HCT116 (cell line): ENCODE measurements at regions not wholly inside any gene's neighbourhood (a gene's known extent, or its start where the extent isn't known, plus 50 kb on each side); places are given as distances from the start of the nearest gene placed in this dataset.

Experiments used
- ATAC-seq: fragments of 200-7000 bp; cut with Tn5 transposase; 2 replicates; pipeline ENCODE4 v1.9.1; 2020; ENCODE audit warnings: mild to moderate bottlenecking, moderate library complexity
- BruUV-seq: library from RNA; stranded (reverse); fragments of 400-500 nt; replicated peaks from 2 replicates; lab custom pipeline; 2021; lab: Mats Ljungman, UMichigan
- CTCF ChIA-PET: fragments of 300-600 bp; sonication (Branson Sonifier 250); formaldehyde crosslinking; loops from one replicate; lab custom pipeline; 2021; ENCODE audit warnings: antibody characterized with exemption; lab: Charles Lee
- POLR2A ChIA-PET: fragments of 300-600, 350-600 bp; sonication (Branson Sonifier 250); formaldehyde crosslinking; loops from one replicate; lab custom pipeline; 2021; ENCODE audit warnings: antibody characterized with exemption; lab: Charles Lee
- RAD21 ChIA-PET, 2 experiments: fragments of 300-600 bp; sonication (Branson Sonifier 250); formaldehyde crosslinking; loops; one replicate each; lab custom pipeline; 2023; ENCODE audit warnings: low total read pairs in 2 of 2; ENCODE audit not compliant: uncharacterized antibody in 2 of 2, unreplicated experiment in 2 of 2, low non-redundant PET in 1 of 2; lab: Charles Lee
- DNase-seq: peaks from one replicate; pipeline ENCODE4 v3.0.0-alpha.2; 2010; ENCODE audit warnings: low read depth, low spot score
- H2AFZ ChIP-seq: fragments of 200-600 bp; shearing (Covaris generic), sonication (generic); 2 replicates; pipeline ENCODE4 v1.6.1; 2017; ENCODE audit warnings: low read depth, mixed run types, mixed read lengths, antibody characterized with exemption, low read length; ENCODE audit not compliant: poor library complexity, severe bottlenecking
- H3K27ac ChIP-seq: 2 replicates; pipeline ENCODE4 v1.5.1; 2012; ENCODE audit warnings: low read depth, low read length
- H3K27me3 ChIP-seq: fragments of 200-600 bp; sonication (generic); 2 replicates; pipeline ENCODE4 v1.6.1; 2016; ENCODE audit warnings: mixed run types, low read length, mixed read lengths; ENCODE audit not compliant: insufficient read depth
- H3K36me3 ChIP-seq, 2 experiments: fragments of 200-500 bp in 1 of 2; fragments of 200-600 bp in 1 of 2; sonication (Bioruptor generic) in 1 of 2; sonication (generic) in 1 of 2; 2 replicates each; pipeline versions ENCODE4 v1.5.1 to v1.6.1; 2014 to 2016; ENCODE audit warnings: low read length in 2 of 2, inconsistent platforms in 1 of 2, mixed read lengths in 1 of 2, mixed run types in 1 of 2; ENCODE audit not compliant: insufficient read depth in 2 of 2, control insufficient read depth in 1 of 2
- H3K4me1 ChIP-seq, 2 experiments: fragments of 200-600 bp in 1 of 2; sonication (generic) in 1 of 2; 2 replicates each; pipeline versions ENCODE4 v1.5.1 to v1.6.1; 2012 to 2017; ENCODE audit warnings: low read length in 2 of 2, inconsistent platforms in 1 of 2, mild to moderate bottlenecking in 1 of 2, mixed read lengths in 1 of 2, mixed run types in 1 of 2, moderate library complexity in 1 of 2; ENCODE audit not compliant: insufficient read depth in 2 of 2, control insufficient read depth in 1 of 2
- H3K4me2 ChIP-seq: fragments of 200-600 bp; sonication (generic); 2 replicates; pipeline ENCODE4 v1.6.1; 2017; ENCODE audit warnings: mixed run types, low read length, mixed read lengths
- H3K4me3 ChIP-seq, 2 experiments: fragments of 200-600 bp in 1 of 2; sonication (generic) in 1 of 2; replicated peaks in 1 of 2; 2 replicates each; pipeline ENCODE4 v1.5.1; 2011 to 2016; ENCODE audit warnings: low read length in 2 of 2, control low read depth in 1 of 2, low read depth in 1 of 2, mild to moderate bottlenecking in 1 of 2, mixed read lengths in 1 of 2, mixed run types in 1 of 2
- H3K79me2 ChIP-seq: fragments of 200-600 bp; sonication (generic); 2 replicates; pipeline ENCODE4 v1.6.1; 2017; ENCODE audit warnings: mild to moderate bottlenecking, mixed run types, low read length, moderate library complexity, mixed read lengths; ENCODE audit not compliant: insufficient read depth
- H3K9ac ChIP-seq: fragments of 200-600 bp; sonication (generic); 2 replicates; pipeline ENCODE4 v1.6.1; 2016; ENCODE audit warnings: low read length, mixed read lengths
- H3K9me2 ChIP-seq: fragments of 200-600 bp; sonication (generic), shearing (Covaris generic); 2 replicates; pipeline ENCODE4 v1.6.1; 2017; ENCODE audit warnings: mixed run types, mild to moderate bottlenecking, moderate library complexity; ENCODE audit not compliant: insufficient read depth
- H3K9me3 ChIP-seq, 2 experiments: fragments of 200-500 bp in 1 of 2; fragments of 200-600 bp in 1 of 2; sonication (Bioruptor generic) in 1 of 2; sonication (generic) in 1 of 2; 2 replicates each; pipeline ENCODE4 v1.6.1; 2014 to 2017; ENCODE audit warnings: low read length in 2 of 2, mixed read lengths in 2 of 2, inconsistent platforms in 1 of 2, low read depth in 1 of 2, mild to moderate bottlenecking in 1 of 2, mixed run types in 1 of 2, moderate library complexity in 1 of 2; ENCODE audit not compliant: control insufficient read depth in 1 of 2, insufficient read depth in 1 of 2
- H4K20me1 ChIP-seq: fragments of 200-600 bp; sonication (generic), shearing (Covaris generic); 2 replicates; pipeline ENCODE4 v1.6.1; 2017; ENCODE audit warnings: mixed run types, mild to moderate bottlenecking, moderate library complexity; ENCODE audit not compliant: insufficient read depth
- CBX3 ChIP-seq: IDR thresholded peaks from 2 replicates; pipeline ENCODE4 v1.6.1; 2012; ENCODE audit warnings: low read depth
- ELF1 ChIP-seq: IDR thresholded peaks from 2 replicates; pipeline ENCODE4 v1.6.1; 2012; ENCODE audit warnings: low read depth, borderline replicate concordance
- EZH2phosphoT487 ChIP-seq: fragments of 200-600 bp; IDR thresholded peaks from 2 replicates; pipeline ENCODE4 v1.6.1; 2018; ENCODE audit warnings: antibody characterized with exemption, borderline replicate concordance
- SIN3A ChIP-seq: IDR thresholded peaks from 2 replicates; pipeline ENCODE4 v1.6.1; 2012; ENCODE audit warnings: low read depth
- TCF7L2 ChIP-seq: IDR thresholded peaks from 2 replicates; pipeline ENCODE4 v1.7.0; 2011; ENCODE audit warnings: borderline replicate concordance, inconsistent platforms; ENCODE audit not compliant: insufficient read depth, insufficient read length; ENCODE audit errors: extremely low read depth
- intact Hi-C: fragments of 100-400 bp; cut with micrococcal nuclease; formaldehyde crosslinking; loops from 2 replicates; pipeline ENCODE4 v1.10.0; 2022
- TF ChIP-seq, protein P1 (sequence below): IDR thresholded peaks from 2 replicates; pipeline ENCODE4 v1.6.1; 2011; ENCODE audit warnings: mild to moderate bottlenecking, low read length, moderate library complexity; ENCODE audit not compliant: insufficient replicate concordance; ENCODE audit errors: extremely low read depth
- TF ChIP-seq, protein P2 (sequence below): IDR thresholded peaks from 2 replicates; pipeline ENCODE4 v1.6.1; 2012; ENCODE audit warnings: low read depth

DNA sequence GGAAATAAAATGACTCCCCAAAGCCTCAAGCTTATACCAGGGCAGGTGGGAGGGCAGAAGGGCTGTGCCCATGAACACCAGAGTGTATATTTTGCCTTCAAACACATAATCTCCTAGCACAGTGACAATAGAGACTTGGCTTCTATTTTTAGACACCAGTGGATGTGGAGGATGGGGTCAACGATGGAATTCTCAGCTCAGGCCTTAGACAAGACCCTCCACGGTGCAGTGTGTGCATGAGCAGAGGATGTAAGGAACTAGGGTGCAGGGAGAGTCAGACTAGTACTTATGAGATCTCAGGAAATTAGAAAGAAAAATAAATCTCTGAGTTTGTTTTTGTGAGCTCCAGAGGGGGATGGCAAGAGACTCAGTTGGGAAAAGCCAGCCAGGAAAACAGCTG, 113.6 kb upstream of the CADM1 start:
- no peaks in the 10 kb centered on the region for H3K36me3 ChIP-seq
- no peaks in the 10 kb centered on the region for H3K4me1 ChIP-seq
- DNase-seq (no peak), ATAC-seq (no peak)
- no peaks in the 10 kb centered on the region for H3K79me2 ChIP-seq
- no peak overlapping the region for H3K27ac ChIP-seq
- TF ChIP-seq, protein P1, sequence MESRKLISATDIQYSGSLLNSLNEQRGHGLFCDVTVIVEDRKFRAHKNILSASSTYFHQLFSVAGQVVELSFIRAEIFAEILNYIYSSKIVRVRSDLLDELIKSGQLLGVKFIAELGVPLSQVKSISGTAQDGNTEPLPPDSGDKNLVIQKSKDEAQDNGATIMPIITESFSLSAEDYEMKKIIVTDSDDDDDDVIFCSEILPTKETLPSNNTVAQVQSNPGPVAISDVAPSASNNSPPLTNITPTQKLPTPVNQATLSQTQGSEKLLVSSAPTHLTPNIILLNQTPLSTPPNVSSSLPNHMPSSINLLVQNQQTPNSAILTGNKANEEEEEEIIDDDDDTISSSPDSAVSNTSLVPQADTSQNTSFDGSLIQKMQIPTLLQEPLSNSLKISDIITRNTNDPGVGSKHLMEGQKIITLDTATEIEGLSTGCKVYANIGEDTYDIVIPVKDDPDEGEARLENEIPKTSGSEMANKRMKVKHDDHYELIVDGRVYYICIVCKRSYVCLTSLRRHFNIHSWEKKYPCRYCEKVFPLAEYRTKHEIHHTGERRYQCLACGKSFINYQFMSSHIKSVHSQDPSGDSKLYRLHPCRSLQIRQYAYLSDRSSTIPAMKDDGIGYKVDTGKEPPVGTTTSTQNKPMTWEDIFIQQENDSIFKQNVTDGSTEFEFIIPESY, result no peak
- TF ChIP-seq TCF7L2, result no peak
- TF ChIP-seq, protein P2, sequence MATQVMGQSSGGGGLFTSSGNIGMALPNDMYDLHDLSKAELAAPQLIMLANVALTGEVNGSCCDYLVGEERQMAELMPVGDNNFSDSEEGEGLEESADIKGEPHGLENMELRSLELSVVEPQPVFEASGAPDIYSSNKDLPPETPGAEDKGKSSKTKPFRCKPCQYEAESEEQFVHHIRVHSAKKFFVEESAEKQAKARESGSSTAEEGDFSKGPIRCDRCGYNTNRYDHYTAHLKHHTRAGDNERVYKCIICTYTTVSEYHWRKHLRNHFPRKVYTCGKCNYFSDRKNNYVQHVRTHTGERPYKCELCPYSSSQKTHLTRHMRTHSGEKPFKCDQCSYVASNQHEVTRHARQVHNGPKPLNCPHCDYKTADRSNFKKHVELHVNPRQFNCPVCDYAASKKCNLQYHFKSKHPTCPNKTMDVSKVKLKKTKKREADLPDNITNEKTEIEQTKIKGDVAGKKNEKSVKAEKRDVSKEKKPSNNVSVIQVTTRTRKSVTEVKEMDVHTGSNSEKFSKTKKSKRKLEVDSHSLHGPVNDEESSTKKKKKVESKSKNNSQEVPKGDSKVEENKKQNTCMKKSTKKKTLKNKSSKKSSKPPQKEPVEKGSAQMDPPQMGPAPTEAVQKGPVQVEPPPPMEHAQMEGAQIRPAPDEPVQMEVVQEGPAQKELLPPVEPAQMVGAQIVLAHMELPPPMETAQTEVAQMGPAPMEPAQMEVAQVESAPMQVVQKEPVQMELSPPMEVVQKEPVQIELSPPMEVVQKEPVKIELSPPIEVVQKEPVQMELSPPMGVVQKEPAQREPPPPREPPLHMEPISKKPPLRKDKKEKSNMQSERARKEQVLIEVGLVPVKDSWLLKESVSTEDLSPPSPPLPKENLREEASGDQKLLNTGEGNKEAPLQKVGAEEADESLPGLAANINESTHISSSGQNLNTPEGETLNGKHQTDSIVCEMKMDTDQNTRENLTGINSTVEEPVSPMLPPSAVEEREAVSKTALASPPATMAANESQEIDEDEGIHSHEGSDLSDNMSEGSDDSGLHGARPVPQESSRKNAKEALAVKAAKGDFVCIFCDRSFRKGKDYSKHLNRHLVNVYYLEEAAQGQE, result no peak
- no peak for TF ChIP-seq CBX3
- no peak for TF ChIP-seq EZH2phosphoT487
- TF ChIP-seq ELF1, result no peak
- TF ChIP-seq SIN3A, result no peak
- ChIA-PET RAD21 (no interaction called here), CTCF (no interaction called here), POLR2A (no interaction called here)
- no peak overlapping the region for H2AFZ ChIP-seq
- no peak overlapping the region for H3K9ac ChIP-seq
- H3K27me3 ChIP-seq, result no peaks in the 10 kb centered on the region
- H3K4me3 ChIP-seq, result no peak overlapping the region
- H4K20me1 ChIP-seq, result no peaks in the 10 kb centered on the region
- H3K4me2 ChIP-seq, result no peak overlapping the region
- peaks cover 0 to 3% of the 10 kb centered on the region in 2 experiments; a peak in 2 of 4 replicates for H3K9me3 ChIP-seq
- no TSS peak for BruUV-seq
- intact Hi-C loops, result no loop called here
- no peaks in the 10 kb centered on the region for H3K9me2 ChIP-seq
